HCEC 1CT (cell line): ENCODE measurements at regions not wholly inside any gene's neighbourhood (a gene's known extent, or its start where the extent isn't known, plus 50 kb on each side); places are given as distances from the start of the nearest gene placed in this dataset.
"Not testable (repeated sequence)": the region's sequence is repeated elsewhere in the genome, so short reads cannot be mapped to it uniquely, and the experiment has no call there.

Experiments
- DNase-seq: peaks from one replicate; pipeline ENCODE4 v3.0.0-alpha.2; 2017

- no peak for DNase-seq
Measured at GRCh38 chr4:3611778-3612177, 79.6 kb upstream of the LRPAP1 start.

GRCh38 chr4:3610851-3611250, 78.6 kb upstream of the LRPAP1 start:
- not testable (repeated sequence) for DNase-seq

- not testable (repeated sequence) for DNase-seq
Measured at GRCh38 chr4:3609905-3610304, 77.7 kb upstream of the LRPAP1 start.

- no peak for DNase-seq
Measured at GRCh38 chr4:3607690-3608552, 75.7 kb upstream of the LRPAP1 start.

- not testable (repeated sequence) for DNase-seq
Measured at GRCh38 chr4:3606850-3607249, 74.6 kb upstream of the LRPAP1 start.

DNA sequence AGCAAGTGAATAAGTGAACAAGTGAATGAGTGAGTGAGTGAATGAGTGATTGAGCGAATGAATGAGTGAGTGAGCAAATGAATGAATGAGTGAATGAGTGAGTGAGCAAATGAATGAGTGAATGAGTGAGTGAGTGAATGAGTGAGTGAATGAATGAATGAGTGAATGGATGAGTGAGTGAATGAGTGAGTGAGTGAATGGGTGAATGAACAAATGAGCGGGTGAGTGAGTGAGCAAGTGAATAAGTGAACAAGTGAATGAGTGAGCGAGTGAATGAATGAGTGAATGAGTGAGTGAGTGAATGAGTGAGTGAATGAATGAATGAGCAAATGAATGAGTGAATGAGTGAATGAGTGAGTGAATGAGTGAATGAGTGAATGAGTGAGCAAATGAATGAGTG, 74.0 kb upstream of the LRPAP1 start:
- not testable (repeated sequence) for DNase-seq

DNA sequence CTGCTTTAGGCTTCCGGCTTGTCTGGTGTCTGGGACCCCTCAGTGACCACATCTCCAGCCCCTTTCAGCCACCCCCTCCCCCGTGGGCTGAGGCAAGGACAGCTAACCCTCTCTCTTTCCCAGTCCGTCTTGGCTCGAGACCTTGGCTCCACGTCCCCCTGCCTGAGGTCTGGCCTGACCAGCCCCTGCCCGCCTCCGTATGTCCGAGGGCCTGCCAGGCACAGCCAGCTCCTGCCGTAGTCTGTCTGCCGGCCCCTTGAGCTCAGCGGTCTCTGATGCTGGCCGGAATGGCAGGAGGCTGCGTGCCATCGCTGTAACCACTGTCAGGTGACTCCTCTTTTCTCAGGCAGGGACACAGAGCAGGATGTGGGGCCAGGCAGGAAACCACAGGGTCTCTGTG, 73.3 kb upstream of the LRPAP1 start:
- DNase-seq = no peak

DNA sequence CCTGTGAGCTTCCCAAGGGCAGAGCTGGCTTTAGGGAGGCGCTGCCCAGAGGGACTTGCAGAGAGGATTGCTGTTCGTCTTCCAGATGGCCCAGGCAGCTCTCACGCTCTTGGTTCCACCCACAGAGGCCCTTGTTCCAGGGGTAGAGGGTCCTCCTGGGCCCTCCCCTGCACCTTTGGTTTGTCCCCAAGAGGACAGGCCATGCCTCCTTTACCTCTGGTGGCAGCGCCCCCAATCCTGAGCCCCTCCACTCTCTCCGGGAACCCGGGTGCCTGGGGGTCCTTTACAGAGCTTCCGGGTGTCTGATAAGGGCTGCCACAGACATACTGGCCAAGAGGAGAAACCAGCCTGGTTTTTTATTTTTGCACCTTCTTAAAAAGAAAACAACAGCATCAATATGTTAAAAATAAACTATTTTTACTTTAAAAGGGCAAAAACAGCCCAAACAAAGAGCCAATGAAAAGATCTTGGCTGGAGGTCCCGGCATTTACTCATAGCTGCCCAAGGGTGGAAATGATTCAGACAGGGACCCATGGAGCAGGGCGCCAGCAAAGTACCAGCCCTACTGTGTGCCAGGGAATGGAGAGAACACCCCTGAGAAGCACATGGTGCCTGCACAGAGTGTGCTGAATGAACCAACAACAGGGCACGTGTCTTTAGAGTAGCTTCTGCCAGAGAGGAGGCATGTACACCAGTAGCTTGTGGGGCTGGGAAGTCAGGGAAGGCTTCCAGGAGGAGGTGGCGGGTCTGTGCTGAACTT, 70.8 kb upstream of the LRPAP1 start:
- DNase-seq = not testable (repeated sequence)

DNA sequence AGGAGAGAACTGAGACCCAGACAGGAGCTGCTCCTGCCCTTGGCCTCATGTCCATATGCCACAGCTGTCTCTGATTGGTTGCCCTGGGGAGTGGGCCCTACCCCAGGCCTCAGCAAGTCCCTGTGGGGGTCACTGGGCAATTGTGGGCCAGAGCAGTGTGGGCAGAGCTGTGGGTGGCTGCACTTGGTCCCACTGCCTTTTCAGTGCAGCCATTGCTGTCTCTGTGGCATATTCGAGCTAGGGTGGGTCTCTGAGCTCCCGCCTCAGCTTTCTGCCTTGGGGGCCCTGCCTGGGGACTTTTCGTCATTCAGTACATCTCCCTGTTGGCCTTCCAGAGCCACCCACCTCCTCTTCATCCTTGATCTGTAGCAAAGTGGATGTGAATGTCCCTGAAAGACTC, 69.8 kb upstream of the LRPAP1 start:
- DNase-seq = no peak

DNA sequence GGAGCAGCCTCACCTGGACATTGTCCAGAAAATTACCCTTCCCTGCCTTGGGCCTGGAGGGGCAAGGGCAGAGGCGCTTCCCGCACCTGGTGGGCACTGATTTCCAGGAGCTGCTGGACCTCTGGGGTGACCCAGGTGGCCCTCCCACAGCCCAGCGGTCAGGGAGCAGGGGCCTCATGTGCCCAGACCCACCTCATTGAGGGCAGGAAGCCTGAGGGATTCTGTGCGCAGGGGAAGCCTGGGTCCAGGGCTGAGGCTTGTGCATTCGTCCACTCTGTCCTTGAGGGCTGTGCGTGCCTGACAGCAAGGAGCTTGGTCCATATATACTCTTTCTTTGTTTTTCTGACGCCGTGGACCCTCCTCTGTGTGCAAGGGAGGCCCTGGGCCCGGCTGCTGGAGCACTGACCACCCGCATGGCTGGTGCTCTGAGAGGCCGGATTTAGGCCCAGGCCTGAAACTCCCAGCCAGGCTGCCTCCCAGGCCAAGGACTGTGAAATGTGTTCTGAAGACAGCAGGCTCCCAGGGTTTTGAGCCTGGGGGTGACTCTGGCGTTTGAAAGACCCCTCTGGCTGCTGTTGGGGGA, 69.0 kb upstream of the LRPAP1 start:
- DNase-seq = not testable (repeated sequence)

DNA sequence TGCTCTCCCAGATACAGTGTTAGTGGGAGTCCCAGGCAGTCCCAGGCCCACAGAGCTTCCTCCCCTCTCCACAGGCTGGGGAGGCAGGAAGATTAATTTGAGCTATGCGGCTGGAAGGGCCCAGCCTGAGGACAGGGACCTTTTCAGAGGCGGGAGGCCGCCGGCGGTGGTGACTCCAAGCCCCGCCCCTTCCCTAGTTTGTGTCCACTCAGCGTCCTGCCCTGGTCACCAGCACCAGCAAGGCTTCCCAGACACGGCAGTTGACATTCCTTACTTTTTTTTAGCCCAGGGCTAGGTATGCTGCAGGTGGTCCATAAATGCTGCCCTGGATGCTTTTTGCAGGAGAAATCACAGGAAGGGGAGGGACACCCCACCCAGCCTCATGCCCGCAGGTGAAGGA, 67.7 kb upstream of the LRPAP1 start:
- no peak for DNase-seq

DNA sequence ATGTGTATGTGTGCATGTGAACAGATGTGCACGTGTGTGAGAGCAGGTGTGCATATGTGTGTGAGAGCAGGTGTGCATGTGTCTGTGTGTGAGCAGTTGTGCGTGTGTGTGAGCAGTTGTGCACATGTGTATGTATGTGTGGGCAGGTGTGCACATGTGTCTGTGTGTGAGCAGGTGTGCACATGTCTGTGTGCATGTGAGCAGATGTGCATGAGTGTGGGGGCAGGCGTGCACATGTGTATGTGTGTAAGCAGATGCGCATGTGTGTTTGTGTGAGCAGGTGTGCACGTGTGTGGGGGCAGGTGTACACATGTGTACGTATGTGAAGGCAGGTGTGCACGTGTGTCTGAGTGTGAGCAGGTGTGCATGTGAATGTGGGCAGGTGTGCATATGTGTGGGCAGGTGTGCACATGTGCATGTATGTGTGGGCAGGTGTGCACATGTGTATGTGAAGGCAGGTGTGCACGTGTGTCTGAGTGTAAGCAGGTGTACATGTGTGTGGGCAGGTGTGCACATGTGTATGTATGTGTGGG, 66.5 kb upstream of the LRPAP1 start:
- DNase-seq = no peak

DNA sequence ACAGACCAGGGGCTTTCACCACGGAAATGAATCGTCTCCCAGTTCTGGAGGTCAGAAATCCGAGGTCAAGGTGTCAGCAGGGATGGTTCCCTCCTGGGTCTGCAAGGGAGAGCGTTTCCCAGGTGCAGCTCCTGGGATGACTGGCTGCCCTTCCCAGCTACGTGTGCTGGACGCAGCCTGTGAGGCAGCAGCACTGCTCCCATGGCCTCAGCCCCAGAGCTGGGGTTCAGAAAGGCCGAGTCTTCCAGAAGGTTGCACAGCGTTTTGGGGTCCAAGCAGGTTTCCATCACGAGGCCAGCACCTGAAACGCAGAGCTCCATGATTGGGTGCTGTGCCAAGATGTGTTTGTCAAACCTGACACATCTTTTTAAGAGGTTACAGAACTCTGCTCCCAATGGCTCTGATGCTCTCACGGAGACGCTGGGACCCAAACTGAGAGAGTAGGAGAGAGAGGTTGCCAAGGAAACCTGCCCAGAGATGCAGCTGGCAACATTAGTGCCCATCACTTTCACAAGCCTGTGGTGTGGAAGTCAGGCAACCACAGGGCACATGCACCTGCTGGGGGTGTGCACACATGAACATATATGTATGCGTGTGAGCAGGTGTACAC, 65.8 kb upstream of the LRPAP1 start:
- DNase-seq = not testable (repeated sequence)

- not testable (repeated sequence) for DNase-seq
Measured at GRCh38 chr4:3596957-3597733, 64.9 kb upstream of the LRPAP1 start.

GRCh38 chr4:3595627-3596291, 63.5 kb upstream of the LRPAP1 start:
- DNase-seq = not testable (repeated sequence)

- not testable (repeated sequence) for DNase-seq
Measured at GRCh38 chr4:3594751-3595150, 62.5 kb upstream of the LRPAP1 start.

GRCh38 chr4:3589946-3590924, 58.0 kb upstream of the LRPAP1 start:
- DNase-seq = not testable (repeated sequence)

DNA sequence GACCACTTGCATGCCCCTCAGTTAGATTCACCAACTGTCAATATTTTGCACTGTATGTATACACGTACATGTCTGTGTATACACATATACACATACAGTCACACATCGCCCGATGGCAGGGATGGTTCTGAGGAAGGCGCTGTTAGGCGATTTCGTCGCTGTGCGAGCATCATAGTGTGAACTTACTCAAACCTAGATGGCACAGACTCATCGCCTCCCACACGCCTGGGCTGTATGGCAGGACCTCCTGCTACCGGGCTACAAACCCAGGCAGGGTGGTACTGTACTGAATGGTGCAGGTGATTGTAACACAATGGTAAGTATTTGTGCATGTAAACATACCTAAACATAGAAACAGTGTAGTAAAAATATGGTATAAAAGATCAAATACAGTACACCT, 57.2 kb upstream of the LRPAP1 start:
- DNase-seq = not testable (repeated sequence)

DNA sequence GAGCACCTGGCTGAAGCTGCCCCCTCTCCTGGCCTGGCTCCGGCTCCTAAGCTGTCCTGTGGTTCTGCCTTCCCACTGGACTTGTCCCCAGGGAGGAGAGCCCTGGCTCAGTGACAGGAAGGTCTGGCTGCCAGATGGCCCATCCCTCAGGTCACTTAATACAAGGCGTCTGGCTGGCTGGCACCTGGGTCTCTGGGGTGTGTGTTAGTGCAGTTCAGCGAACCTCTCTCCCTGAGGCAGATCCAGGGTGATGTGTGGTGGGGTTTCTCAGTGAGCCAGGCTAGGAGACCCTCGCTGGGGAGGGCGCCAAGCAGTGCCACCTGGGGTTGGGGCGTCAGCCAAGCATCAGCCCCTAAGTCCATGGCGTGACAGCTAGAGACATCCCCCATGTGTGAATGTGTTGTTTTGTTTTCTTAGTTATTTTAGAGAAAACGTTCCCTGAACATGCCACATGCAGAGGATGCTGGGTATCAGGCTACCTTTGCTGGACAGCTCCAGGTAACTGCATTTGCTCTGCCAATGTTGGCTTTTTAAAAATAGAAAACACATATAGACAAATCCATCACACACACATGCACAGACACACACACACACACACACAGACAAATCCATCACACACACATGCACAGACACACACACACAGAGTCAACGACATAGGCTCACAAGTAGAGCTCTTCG, 56.4 kb upstream of the LRPAP1 start:
- DNase-seq = not testable (repeated sequence)

- not testable (repeated sequence) for DNase-seq
Measured at GRCh38 chr4:3586596-3586995, 54.4 kb upstream of the LRPAP1 start.
